Activated T-cell treated with anti-CD3 and anti-CD28 coated beads, Interleukin-2, amount 50 U/mL, for 24 hours (primary cell): ENCODE measurements at regions not wholly inside any gene's neighbourhood (a gene's known extent, or its start where the extent isn't known, plus 50 kb on each side); places are given as distances from the start of the nearest gene placed in this dataset.

Experiments
- DNase-seq: peaks from one replicate; pipeline ENCODE4 v3.0.0-alpha.2; 2020
- H3K27ac Mint-ChIP-seq: 2 replicates; pipeline ENCODE4 v1.8.0; 2020; ENCODE audit warnings: mild to moderate bottlenecking, mixed read lengths
- H3K27me3 Mint-ChIP-seq: 2 replicates; pipeline ENCODE4 v1.8.0; 2020; ENCODE audit warnings: mixed read lengths
- H3K36me3 Mint-ChIP-seq: 2 replicates; pipeline ENCODE4 v1.8.0; 2020; ENCODE audit warnings: low read depth, mixed read lengths
- H3K4me1 Mint-ChIP-seq: 2 replicates; pipeline ENCODE4 v1.8.0; 2020; ENCODE audit warnings: low read depth, mixed read lengths
- H3K4me3 Mint-ChIP-seq: 2 replicates; pipeline ENCODE4 v1.8.0; 2020; ENCODE audit warnings: mild to moderate bottlenecking, moderate library complexity, mixed read lengths
- H3K9me3 Mint-ChIP-seq: 2 replicates; pipeline ENCODE4 v1.8.0; 2020; ENCODE audit warnings: mixed read lengths

- Mint-ChIP-seq H3K27ac (no peak overlapping the region), H3K36me3 (no peaks in the 10 kb centered on the region), H3K9me3 (peaks cover 28% of the 10 kb centered on the region), H3K4me1 (no peaks in the 10 kb centered on the region), H3K4me3 (no peak overlapping the region), H3K27me3 (peaks cover 11% of the 10 kb centered on the region)
- no peak for DNase-seq
Measured at GRCh38 chr14:105783707-105784106, 257.3 kb downstream of the TMEM121 start.

GRCh38 chr14:105793836-105794235 is 267.5 kb downstream of the TMEM121 start:
- no peak overlapping the region for H3K4me3 Mint-ChIP-seq
- no peak overlapping the region for H3K27ac Mint-ChIP-seq
- H3K9me3 Mint-ChIP-seq = no peaks in the 10 kb centered on the region
- no peak for DNase-seq
- peaks cover 45% of the 10 kb centered on the region for H3K27me3 Mint-ChIP-seq
- no peaks in the 10 kb centered on the region for H3K4me1 Mint-ChIP-seq
- H3K36me3 Mint-ChIP-seq = no peaks in the 10 kb centered on the region

- Mint-ChIP-seq H3K4me3 (no peak overlapping the region), H3K27me3 (peaks cover 23% of the 10 kb centered on the region), H3K27ac (no peak overlapping the region), H3K36me3 (no peaks in the 10 kb centered on the region), H3K4me1 (no peaks in the 10 kb centered on the region), H3K9me3 (peaks cover 8% of the 10 kb centered on the region)
- no peak for DNase-seq
Measured at GRCh38 chr14:105797546-105797945, 271.2 kb downstream of the TMEM121 start.

- Mint-ChIP-seq H3K9me3 (peaks cover 14% of the 10 kb centered on the region), H3K27me3 (peaks cover 3% of the 10 kb centered on the region), H3K4me1 (no peaks in the 10 kb centered on the region), H3K4me3 (no peak overlapping the region), H3K36me3 (no peaks in the 10 kb centered on the region), H3K27ac (no peak overlapping the region)
- no peak for DNase-seq
Measured at GRCh38 chr14:105805701-105806100, 279.3 kb downstream of the TMEM121 start.

GRCh38 chr14:105806568-105806967 is 280.2 kb downstream of the TMEM121 start:
- Mint-ChIP-seq H3K27me3 (peaks cover 3% of the 10 kb centered on the region), H3K27ac (no peak overlapping the region), H3K36me3 (no peaks in the 10 kb centered on the region), H3K4me1 (no peaks in the 10 kb centered on the region), H3K9me3 (peaks cover 13% of the 10 kb centered on the region), H3K4me3 (no peak overlapping the region)
- DNase-seq = no peak

GRCh38 chr14:105817971-105818711 is 291.8 kb downstream of the TMEM121 start:
- no peak overlapping the region for H3K4me3 Mint-ChIP-seq
- H3K27ac Mint-ChIP-seq = no peak overlapping the region
- H3K36me3 Mint-ChIP-seq = no peaks in the 10 kb centered on the region
- peaks cover 32% of the 10 kb centered on the region for H3K27me3 Mint-ChIP-seq
- H3K4me1 Mint-ChIP-seq = no peaks in the 10 kb centered on the region
- no peak for DNase-seq
- H3K9me3 Mint-ChIP-seq = no peaks in the 10 kb centered on the region

GRCh38 chr14:105818712-105819005 is 292.3 kb downstream of the TMEM121 start:
- H3K4me1 Mint-ChIP-seq = no peaks in the 10 kb centered on the region

GRCh38 chr14:105830171-105830570 is 303.8 kb downstream of the TMEM121 start:
- no peak for DNase-seq
- no peaks in the 10 kb centered on the region for H3K4me1 Mint-ChIP-seq
- H3K9me3 Mint-ChIP-seq = no peaks in the 10 kb centered on the region
- H3K27me3 Mint-ChIP-seq = peaks cover 36% of the 10 kb centered on the region
- no peaks in the 10 kb centered on the region for H3K36me3 Mint-ChIP-seq
- no peak overlapping the region for H3K4me3 Mint-ChIP-seq
- no peak overlapping the region for H3K27ac Mint-ChIP-seq

More at GRCh38 chr14:105818712-105819005, 292.3 kb downstream of the TMEM121 start:
- Mint-ChIP-seq H3K9me3 (no peaks in the 10 kb centered on the region), H3K27ac (no peak overlapping the region), H3K27me3 (peaks cover 32% of the 10 kb centered on the region), H3K4me3 (no peak overlapping the region), H3K36me3 (no peaks in the 10 kb centered on the region)
- DNase-seq = no peak

GRCh38 chr14:105836160-105836559 is 309.8 kb downstream of the TMEM121 start:
- H3K4me3 Mint-ChIP-seq = no peak overlapping the region
- no peaks in the 10 kb centered on the region for H3K4me1 Mint-ChIP-seq
- no peaks in the 10 kb centered on the region for H3K9me3 Mint-ChIP-seq
- peaks cover 3% of the 10 kb centered on the region for H3K27me3 Mint-ChIP-seq
- no peak overlapping the region for H3K27ac Mint-ChIP-seq
- H3K36me3 Mint-ChIP-seq = no peaks in the 10 kb centered on the region
- DNase-seq = no peak

- no peak for DNase-seq
- H3K27ac Mint-ChIP-seq = no peak overlapping the region
- no peak overlapping the region for H3K4me3 Mint-ChIP-seq
- no peaks in the 10 kb centered on the region for H3K36me3 Mint-ChIP-seq
- H3K4me1 Mint-ChIP-seq = no peaks in the 10 kb centered on the region
- H3K9me3 Mint-ChIP-seq = no peaks in the 10 kb centered on the region
- H3K27me3 Mint-ChIP-seq = no peaks in the 10 kb centered on the region
Measured at GRCh38 chr14:105836730-105837129, 310.3 kb downstream of the TMEM121 start.

- no peak for DNase-seq
- H3K4me1 Mint-ChIP-seq = no peaks in the 10 kb centered on the region
- no peak overlapping the region for H3K27ac Mint-ChIP-seq
- no peak overlapping the region for H3K4me3 Mint-ChIP-seq
- H3K36me3 Mint-ChIP-seq = no peaks in the 10 kb centered on the region
- H3K9me3 Mint-ChIP-seq = no peaks in the 10 kb centered on the region
- no peaks in the 10 kb centered on the region for H3K27me3 Mint-ChIP-seq
Measured at GRCh38 chr14:105837349-105838063, 311.1 kb downstream of the TMEM121 start.

GRCh38 chr14:105838107-105838506 is 311.7 kb downstream of the TMEM121 start:
- H3K4me3 Mint-ChIP-seq = no peak overlapping the region
- H3K36me3 Mint-ChIP-seq = no peaks in the 10 kb centered on the region
- DNase-seq = no peak
- H3K4me1 Mint-ChIP-seq = no peaks in the 10 kb centered on the region
- H3K27me3 Mint-ChIP-seq = no peaks in the 10 kb centered on the region
- no peak overlapping the region for H3K27ac Mint-ChIP-seq
- H3K9me3 Mint-ChIP-seq = no peaks in the 10 kb centered on the region

GRCh38 chr14:105838591-105839424 is 312.4 kb downstream of the TMEM121 start:
- Mint-ChIP-seq H3K9me3 (no peaks in the 10 kb centered on the region), H3K27ac (no peak overlapping the region), H3K36me3 (no peaks in the 10 kb centered on the region), H3K4me1 (no peaks in the 10 kb centered on the region), H3K27me3 (no peaks in the 10 kb centered on the region), H3K4me3 (no peak overlapping the region)
- peak; percentile 25 for DNase-seq

GRCh38 chr14:105839425-105840265 is 313.3 kb downstream of the TMEM121 start:
- no peak for DNase-seq
- Mint-ChIP-seq H3K27me3 (no peaks in the 10 kb centered on the region), H3K27ac (no peak overlapping the region), H3K4me3 (no peak overlapping the region), H3K36me3 (no peaks in the 10 kb centered on the region), H3K4me1 (no peaks in the 10 kb centered on the region), H3K9me3 (no peaks in the 10 kb centered on the region)
